ENCODE measurements at regions not wholly inside any gene's neighbourhood (a gene's known extent, or its start where the extent isn't known, plus 50 kb on each side); places are given as distances from the start of the nearest gene placed in this dataset.

GRCh38 chr5:126138281-126138931, 284.8 kb upstream of the GRAMD2B start:
- TF ChIP-seq, protein P1, sequence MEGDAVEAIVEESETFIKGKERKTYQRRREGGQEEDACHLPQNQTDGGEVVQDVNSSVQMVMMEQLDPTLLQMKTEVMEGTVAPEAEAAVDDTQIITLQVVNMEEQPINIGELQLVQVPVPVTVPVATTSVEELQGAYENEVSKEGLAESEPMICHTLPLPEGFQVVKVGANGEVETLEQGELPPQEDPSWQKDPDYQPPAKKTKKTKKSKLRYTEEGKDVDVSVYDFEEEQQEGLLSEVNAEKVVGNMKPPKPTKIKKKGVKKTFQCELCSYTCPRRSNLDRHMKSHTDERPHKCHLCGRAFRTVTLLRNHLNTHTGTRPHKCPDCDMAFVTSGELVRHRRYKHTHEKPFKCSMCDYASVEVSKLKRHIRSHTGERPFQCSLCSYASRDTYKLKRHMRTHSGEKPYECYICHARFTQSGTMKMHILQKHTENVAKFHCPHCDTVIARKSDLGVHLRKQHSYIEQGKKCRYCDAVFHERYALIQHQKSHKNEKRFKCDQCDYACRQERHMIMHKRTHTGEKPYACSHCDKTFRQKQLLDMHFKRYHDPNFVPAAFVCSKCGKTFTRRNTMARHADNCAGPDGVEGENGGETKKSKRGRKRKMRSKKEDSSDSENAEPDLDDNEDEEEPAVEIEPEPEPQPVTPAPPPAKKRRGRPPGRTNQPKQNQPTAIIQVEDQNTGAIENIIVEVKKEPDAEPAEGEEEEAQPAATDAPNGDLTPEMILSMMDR (IDR thresholded peaks at IDR 0.05), result no peak
- TF ChIP-seq POLR2AphosphoS5 (IDR thresholded peaks at IDR 0.05; ENCODE audit: low read depth, low read length), result no peak
- TF ChIP-seq, protein P2, sequence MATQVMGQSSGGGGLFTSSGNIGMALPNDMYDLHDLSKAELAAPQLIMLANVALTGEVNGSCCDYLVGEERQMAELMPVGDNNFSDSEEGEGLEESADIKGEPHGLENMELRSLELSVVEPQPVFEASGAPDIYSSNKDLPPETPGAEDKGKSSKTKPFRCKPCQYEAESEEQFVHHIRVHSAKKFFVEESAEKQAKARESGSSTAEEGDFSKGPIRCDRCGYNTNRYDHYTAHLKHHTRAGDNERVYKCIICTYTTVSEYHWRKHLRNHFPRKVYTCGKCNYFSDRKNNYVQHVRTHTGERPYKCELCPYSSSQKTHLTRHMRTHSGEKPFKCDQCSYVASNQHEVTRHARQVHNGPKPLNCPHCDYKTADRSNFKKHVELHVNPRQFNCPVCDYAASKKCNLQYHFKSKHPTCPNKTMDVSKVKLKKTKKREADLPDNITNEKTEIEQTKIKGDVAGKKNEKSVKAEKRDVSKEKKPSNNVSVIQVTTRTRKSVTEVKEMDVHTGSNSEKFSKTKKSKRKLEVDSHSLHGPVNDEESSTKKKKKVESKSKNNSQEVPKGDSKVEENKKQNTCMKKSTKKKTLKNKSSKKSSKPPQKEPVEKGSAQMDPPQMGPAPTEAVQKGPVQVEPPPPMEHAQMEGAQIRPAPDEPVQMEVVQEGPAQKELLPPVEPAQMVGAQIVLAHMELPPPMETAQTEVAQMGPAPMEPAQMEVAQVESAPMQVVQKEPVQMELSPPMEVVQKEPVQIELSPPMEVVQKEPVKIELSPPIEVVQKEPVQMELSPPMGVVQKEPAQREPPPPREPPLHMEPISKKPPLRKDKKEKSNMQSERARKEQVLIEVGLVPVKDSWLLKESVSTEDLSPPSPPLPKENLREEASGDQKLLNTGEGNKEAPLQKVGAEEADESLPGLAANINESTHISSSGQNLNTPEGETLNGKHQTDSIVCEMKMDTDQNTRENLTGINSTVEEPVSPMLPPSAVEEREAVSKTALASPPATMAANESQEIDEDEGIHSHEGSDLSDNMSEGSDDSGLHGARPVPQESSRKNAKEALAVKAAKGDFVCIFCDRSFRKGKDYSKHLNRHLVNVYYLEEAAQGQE (IDR thresholded peaks at IDR 0.05; ENCODE audit: insufficient read depth in 1 of 2, low read depth in 2 of 2, low read length in 1 of 2), result no peak
